SU-DHL-6 (cell line): ENCODE measurements at regions not wholly inside any gene's neighbourhood (a gene's known extent, or its start where the extent isn't known, plus 50 kb on each side); places are given as distances from the start of the nearest gene placed in this dataset.

Source experiments
- H2AFZ ChIP-seq: fragments of 200-600 bp; sonication (generic); 2 replicates; pipeline ENCODE4 v1.6.1; 2014; ENCODE audit warnings: low read depth, mild to moderate bottlenecking, moderate library complexity, mixed read lengths, antibody characterized with exemption, low read length; ENCODE audit not compliant: severe bottlenecking
- H3F3A ChIP-seq: fragments of 200-600 bp; shearing (Covaris generic); 2 replicates; pipeline ENCODE4 v1.6.0; 2016; ENCODE audit warnings: antibody characterized with exemption, mild to moderate bottlenecking; ENCODE audit not compliant: insufficient read depth
- H3K27ac ChIP-seq: fragments of 200-600 bp; sonication (generic); 2 replicates; pipeline ENCODE4 v1.5.1; 2016; ENCODE audit warnings: low read depth, mild to moderate bottlenecking, low read length, moderate library complexity, mixed read lengths
- H3K27me3 ChIP-seq: fragments of 200-600 bp; sonication (generic), shearing (Covaris generic); 2 replicates; pipeline ENCODE4 v1.6.0; 2014; ENCODE audit warnings: mild to moderate bottlenecking, low read length
- H3K36me3 ChIP-seq: fragments of 200-600 bp; sonication (generic); 2 replicates; pipeline ENCODE4 v1.6.1; 2014; ENCODE audit warnings: mild to moderate bottlenecking, low read length, mixed read lengths
- H3K4me2 ChIP-seq: fragments of 300-600, 200-600 bp; shearing (Covaris generic), sonication (generic); 2 replicates; pipeline ENCODE4 v1.6.0; 2014; ENCODE audit warnings: low read length, low read depth, mild to moderate bottlenecking; ENCODE audit not compliant: poor library complexity, severe bottlenecking
- H3K4me3 ChIP-seq: fragments of 200-600 bp; sonication (generic); 2 replicates; pipeline ENCODE4 v1.5.1; 2014; ENCODE audit warnings: antibody characterized with exemption, low read length, mild to moderate bottlenecking, mixed read lengths; ENCODE audit not compliant: insufficient read depth, poor library complexity, severe bottlenecking
- H3K79me2 ChIP-seq: fragments of 200-600 bp; sonication (generic); 2 replicates; pipeline ENCODE4 v1.6.1; 2014; ENCODE audit warnings: mild to moderate bottlenecking, low read length, moderate library complexity; ENCODE audit not compliant: insufficient read depth
- H3K9ac ChIP-seq: fragments of 200-600 bp; sonication (generic); 2 replicates; pipeline ENCODE4 v1.7.0; 2014; ENCODE audit warnings: mild to moderate bottlenecking, low read length
- H3K9me2 ChIP-seq: fragments of 200-600 bp; sonication (generic); replicated peaks from 2 replicates; pipeline ENCODE4 v1.6.1; 2014; ENCODE audit warnings: low read length; ENCODE audit not compliant: insufficient read depth
- H3K9me3 ChIP-seq: fragments of 200-600 bp; sonication (generic); 2 replicates; pipeline ENCODE4 v1.6.1; 2014; ENCODE audit warnings: low read length, mixed read lengths; ENCODE audit not compliant: insufficient read depth
- H4K20me1 ChIP-seq: fragments of 200-600 bp; sonication (generic); 2 replicates; pipeline ENCODE4 v1.6.1; 2014; ENCODE audit warnings: low read depth, mild to moderate bottlenecking, antibody characterized with exemption, low read length, moderate library complexity, mixed read lengths
- CTCF ChIP-seq: fragments of 200-600 bp; sonication (generic); IDR thresholded peaks from one replicate; pipeline ENCODE4 v1.5.1; 2017; ENCODE audit warnings: antibody characterized with exemption, mild to moderate bottlenecking, low read length, moderate library complexity; ENCODE audit not compliant: insufficient read depth, poor library complexity, severe bottlenecking
- EZH2phosphoT487 ChIP-seq: fragments of 200-600 bp; sonication (generic), shearing (Covaris generic); conservative IDR thresholded peaks from 2 replicates; pipeline ENCODE4 v1.6.1; 2018; ENCODE audit warnings: mild to moderate bottlenecking, antibody characterized with exemption, low read length, moderate library complexity, mixed read lengths

- Histone ChIP-seq H2AFZ (no peak overlapping the region), H3K79me2 (no peaks in the 10 kb centered on the region), H3K4me2 (no peak overlapping the region), H3K9me3 (no peaks in the 10 kb centered on the region), H3K9me2 (no peaks in the 10 kb centered on the region), H3F3A (no peaks in the 10 kb centered on the region), H4K20me1 (no peaks in the 10 kb centered on the region), H3K36me3 (no peaks in the 10 kb centered on the region), H3K27me3 (no peaks in the 10 kb centered on the region), H3K9ac (no peak overlapping the region), H3K27ac (no peak overlapping the region), H3K4me3 (no peak overlapping the region)
- TF ChIP-seq CTCF (no peak), EZH2phosphoT487 (no peak)
These were observed 126.8 kb upstream of the SERPINE2 start for GRCh38 chr2:224165901-224166319.

- no peak overlapping the region for H2AFZ ChIP-seq
- H3K79me2 ChIP-seq: no peaks in the 10 kb centered on the region
- H3K9me3 ChIP-seq: no peaks in the 10 kb centered on the region
- no peak overlapping the region for H3K4me2 ChIP-seq
- TF ChIP-seq CTCF (no peak), EZH2phosphoT487 (no peak)
- H3K4me3 ChIP-seq: no peak overlapping the region
- H3K9ac ChIP-seq: no peak overlapping the region
- no peaks in the 10 kb centered on the region for H3K9me2 ChIP-seq
- H3K27ac ChIP-seq: no peak overlapping the region
- no peaks in the 10 kb centered on the region for H3F3A ChIP-seq
- no peaks in the 10 kb centered on the region for H4K20me1 ChIP-seq
- no peaks in the 10 kb centered on the region for H3K27me3 ChIP-seq
- H3K36me3 ChIP-seq: no peaks in the 10 kb centered on the region
These were observed 124.7 kb upstream of the SERPINE2 start for GRCh38 chr2:224163566-224164307.

- Histone ChIP-seq H3K79me2 (no peaks in the 10 kb centered on the region), H3F3A (no peaks in the 10 kb centered on the region), H2AFZ (no peak overlapping the region)
These were observed 123.0 kb upstream of the SERPINE2 start for GRCh38 chr2:224162122-224162521.

More at GRCh38 chr2:224162122-224162521, 123.0 kb upstream of the SERPINE2 start:
- H4K20me1 ChIP-seq: no peaks in the 10 kb centered on the region
- no peak overlapping the region for H3K4me2 ChIP-seq
- H3K9me2 ChIP-seq: no peaks in the 10 kb centered on the region
- no peak overlapping the region for H3K4me3 ChIP-seq
- TF ChIP-seq CTCF: no peak
- TF ChIP-seq EZH2phosphoT487: no peak
- H3K27ac ChIP-seq: no peak overlapping the region
- no peak overlapping the region for H3K9ac ChIP-seq
- H3K36me3 ChIP-seq: no peaks in the 10 kb centered on the region
- H3K9me3 ChIP-seq: no peaks in the 10 kb centered on the region
- no peaks in the 10 kb centered on the region for H3K27me3 ChIP-seq
